Muscle of leg (tissue), 3 donors: ENCODE measurements at regions not wholly inside any gene's neighbourhood (a gene's known extent, or its start where the extent isn't known, plus 50 kb on each side); places are given as distances from the start of the nearest gene placed in this dataset.

ENCODE experiments used
- DNase-seq: peaks from one replicate; pipeline ENCODE4 v3.0.0; 2013
- H3K27ac ChIP-seq: one replicate; pipeline ENCODE4 v1.5.1; 2013; ENCODE audit warnings: mild to moderate bottlenecking, low read length, control low read depth
- H3K27me3 ChIP-seq: one replicate; pipeline ENCODE4 v1.6.1; 2013; ENCODE audit warnings: low read length; ENCODE audit not compliant: control insufficient read depth, insufficient read depth
- H3K36me3 ChIP-seq: one replicate; pipeline ENCODE4 v1.6.1; 2013; ENCODE audit warnings: low read length; ENCODE audit not compliant: control insufficient read depth, insufficient read depth
- H3K4me1 ChIP-seq: one replicate; pipeline ENCODE4 v1.6.1; 2013; ENCODE audit warnings: low read length; ENCODE audit not compliant: control insufficient read depth, insufficient read depth
- H3K4me3 ChIP-seq: one replicate; pipeline ENCODE4 v1.5.1; 2013; ENCODE audit warnings: low read length, control low read depth
- H3K9me3 ChIP-seq: replicated peaks from 2 replicates; pipeline ENCODE4 v1.6.1; 2013; ENCODE audit warnings: low read depth, low read length; ENCODE audit not compliant: control insufficient read depth
- WGBS: methylation state at CpG from one replicate; pipeline ENCODE4 v1.1.5; 2013; ENCODE audit warnings: missing lambda C conversion rate; ENCODE audit not compliant: insufficient coverage; 5-methylcytosine and 5-hydroxymethylcytosine counted together

GRCh38 chr5:112635771-112636731, 101.6 kb upstream of the APC start:
- Histone ChIP-seq H3K4me3 (no peak overlapping the region), H3K9me3 (no peaks in the 10 kb centered on the region), H3K27ac (no peak overlapping the region), H3K4me1 (peaks cover 21% of the 10 kb centered on the region), H3K36me3 (no peaks in the 10 kb centered on the region), H3K27me3 (no peaks in the 10 kb centered on the region)
- no CpG with 5 or more reads among the region's 1 CpG for WGBS
- DNase-seq = no peak

GRCh38 chr5:112636751-112637150, 100.9 kb upstream of the APC start:
- DNase-seq = no peak
- no CpG with 5 or more reads among the region's 2 CpGs for WGBS
- no peaks in the 10 kb centered on the region for H3K27me3 ChIP-seq
- no peak overlapping the region for H3K4me3 ChIP-seq
- no peaks in the 10 kb centered on the region for H3K9me3 ChIP-seq
- H3K27ac ChIP-seq = no peak overlapping the region
- no peaks in the 10 kb centered on the region for H3K36me3 ChIP-seq
- H3K4me1 ChIP-seq = peaks cover 24% of the 10 kb centered on the region

- Histone ChIP-seq H3K36me3 (no peaks in the 10 kb centered on the region), H3K27ac (no peak overlapping the region)
- DNase-seq = peak; percentile 76
These were observed 100.3 kb upstream of the APC start for GRCh38 chr5:112637343-112637742.

GRCh38 chr5:112640546-112640945, 97.1 kb upstream of the APC start:
- Histone ChIP-seq H3K27ac (no peak overlapping the region), H3K4me1 (peaks cover 26% of the 10 kb centered on the region), H3K27me3 (no peaks in the 10 kb centered on the region), H3K36me3 (no peaks in the 10 kb centered on the region), H3K4me3 (no peak overlapping the region), H3K9me3 (no peaks in the 10 kb centered on the region)
- WGBS = 83% methylated on average over 1 of the region's 1 CpG
- peak; percentile 56 for DNase-seq

More at GRCh38 chr5:112637343-112637742, 100.3 kb upstream of the APC start:
- Histone ChIP-seq H3K27me3 (no peaks in the 10 kb centered on the region), H3K4me3 (no peak overlapping the region), H3K4me1 (peaks cover 24% of the 10 kb centered on the region), H3K9me3 (no peaks in the 10 kb centered on the region)

GRCh38 chr5:112641515-112642110, 96.1 kb upstream of the APC start:
- H3K27ac ChIP-seq = no peak overlapping the region
- no peak for DNase-seq
- no peaks in the 10 kb centered on the region for H3K27me3 ChIP-seq
- no peaks in the 10 kb centered on the region for H3K36me3 ChIP-seq
- no peaks in the 10 kb centered on the region for H3K9me3 ChIP-seq
- WGBS = 92% methylated on average over 2 of the region's 4 CpGs
- H3K4me1 ChIP-seq = peaks cover 21% of the 10 kb centered on the region
- no peak overlapping the region for H3K4me3 ChIP-seq

- Histone ChIP-seq H3K9me3 (no peaks in the 10 kb centered on the region), H3K4me3 (no peak overlapping the region), H3K4me1 (peaks cover 22% of the 10 kb centered on the region), H3K36me3 (no peaks in the 10 kb centered on the region), H3K27ac (no peak overlapping the region), H3K27me3 (no peaks in the 10 kb centered on the region)
- DNase-seq = no peak
These were observed 94.8 kb upstream of the APC start for GRCh38 chr5:112642885-112643284.

GRCh38 chr5:112643339-112643971, 94.2 kb upstream of the APC start:
- H3K36me3 ChIP-seq = no peaks in the 10 kb centered on the region
- H3K27ac ChIP-seq = no peak overlapping the region
- no peaks in the 10 kb centered on the region for H3K27me3 ChIP-seq
- H3K4me1 ChIP-seq = peaks cover 22% of the 10 kb centered on the region
- DNase-seq = peak; percentile 49
- 33% methylated on average over 2 of the region's 4 CpGs for WGBS
- H3K9me3 ChIP-seq = no peaks in the 10 kb centered on the region
- no peak overlapping the region for H3K4me3 ChIP-seq

- Histone ChIP-seq H3K4me1 (peaks cover 11% of the 10 kb centered on the region), H3K9me3 (no peaks in the 10 kb centered on the region), H3K27ac (no peak overlapping the region), H3K27me3 (no peaks in the 10 kb centered on the region), H3K4me3 (no peak overlapping the region), H3K36me3 (no peaks in the 10 kb centered on the region)
- no CpG with 5 or more reads among the region's 4 CpGs for WGBS
- peak; percentile 37 for DNase-seq
These were observed 91.3 kb upstream of the APC start for GRCh38 chr5:112646139-112646936.

GRCh38 chr5:112647428-112647827, 90.3 kb upstream of the APC start:
- no peaks in the 10 kb centered on the region for H3K9me3 ChIP-seq
- no peak for DNase-seq
- H3K36me3 ChIP-seq = no peaks in the 10 kb centered on the region
- no peak overlapping the region for H3K4me3 ChIP-seq
- H3K27me3 ChIP-seq = no peaks in the 10 kb centered on the region
- H3K27ac ChIP-seq = no peak overlapping the region
- peaks cover 11% of the 10 kb centered on the region for H3K4me1 ChIP-seq
- 69% methylated on average over 1 of the region's 1 CpG for WGBS

- Histone ChIP-seq H3K4me3 (no peak overlapping the region), H3K27ac (no peak overlapping the region), H3K27me3 (no peaks in the 10 kb centered on the region), H3K9me3 (no peaks in the 10 kb centered on the region), H3K36me3 (no peaks in the 10 kb centered on the region), H3K4me1 (peaks cover 11% of the 10 kb centered on the region)
- no peak for DNase-seq
- 91% methylated on average over 1 of the region's 1 CpG for WGBS
These were observed 89.4 kb upstream of the APC start for GRCh38 chr5:112648264-112648663.
